ENCODE measurements at regions not wholly inside any gene's neighbourhood (a gene's known extent, or its start where the extent isn't known, plus 50 kb on each side); places are given as distances from the start of the nearest gene placed in this dataset.

DNA sequence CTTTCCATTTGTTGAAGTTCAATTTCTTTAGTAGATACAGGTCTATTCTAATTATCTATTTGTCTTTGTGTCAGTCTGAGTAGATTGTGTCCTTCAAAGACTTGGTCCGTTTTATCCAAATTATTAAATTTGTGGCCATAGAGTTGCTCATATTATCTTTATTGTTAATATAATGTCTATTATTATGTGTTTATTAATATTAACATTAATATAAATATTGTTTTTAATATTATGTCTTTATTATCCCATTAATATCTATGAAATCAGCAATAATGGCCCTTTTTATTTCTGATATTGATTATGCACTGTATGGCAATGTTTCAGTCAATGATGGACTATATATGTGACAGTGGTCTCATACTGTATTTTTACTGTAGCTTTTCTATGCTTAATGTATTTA lies 2067.3 kb upstream of the AGA start:
- H3K27ac ChIP-seq (ENCODE audit: low read depth, low read length): no peak overlapping the region
- WGBS, 3 donors: 58 to 85% (median 82%) methylated on average over 1 of the region's 1 CpG

DNA sequence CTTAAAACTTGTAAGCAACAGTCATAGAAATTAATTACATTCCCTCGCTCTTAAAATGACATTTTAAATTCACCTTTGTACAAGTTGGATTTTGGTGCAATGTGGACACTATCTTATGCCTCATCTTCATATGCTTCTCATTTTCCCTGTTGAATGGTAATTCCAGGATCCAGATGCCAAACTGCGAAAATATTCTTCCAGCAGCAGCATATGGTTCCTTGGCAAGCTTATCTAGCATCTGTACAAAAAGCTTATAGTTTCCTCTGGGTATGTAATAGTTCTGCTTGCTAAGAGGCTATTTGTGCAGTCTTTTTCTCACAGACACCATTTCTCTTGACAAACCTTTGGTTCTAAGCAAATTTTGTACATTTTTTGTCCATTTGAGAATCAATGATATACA lies 2079.7 kb upstream of the AGA start:
- no peak overlapping the region for H3K27ac ChIP-seq (ENCODE audit: low read depth, low read length)
- 74 to 78% (median 77%) methylated on average over 2 of the region's 2 CpGs for WGBS, 3 donors

DNA sequence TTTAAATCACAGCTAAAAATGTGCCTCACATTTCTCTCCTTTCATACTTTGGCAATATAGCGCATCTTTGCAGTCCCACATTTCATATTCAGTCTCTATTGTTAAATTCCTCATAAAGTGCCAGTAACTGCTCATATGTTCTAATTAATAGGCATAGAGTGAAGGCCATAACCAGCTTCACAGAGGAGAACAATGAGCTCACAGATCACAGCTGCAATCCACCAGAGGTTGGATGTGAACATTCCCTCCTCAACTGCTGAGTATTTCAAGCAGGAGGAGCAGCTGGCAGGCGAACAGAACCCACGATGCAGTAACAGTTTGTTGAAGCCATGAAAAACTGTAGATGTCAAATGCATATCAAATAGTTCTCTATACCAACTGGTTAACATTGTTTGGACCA lies 2088.7 kb upstream of the AGA start:
- no peak overlapping the region for H3K27ac ChIP-seq (ENCODE audit: low read depth, low read length)
- 48 to 70% (median 62%) methylated on average over 3 of the region's 3 CpGs for WGBS, 3 donors

DNA sequence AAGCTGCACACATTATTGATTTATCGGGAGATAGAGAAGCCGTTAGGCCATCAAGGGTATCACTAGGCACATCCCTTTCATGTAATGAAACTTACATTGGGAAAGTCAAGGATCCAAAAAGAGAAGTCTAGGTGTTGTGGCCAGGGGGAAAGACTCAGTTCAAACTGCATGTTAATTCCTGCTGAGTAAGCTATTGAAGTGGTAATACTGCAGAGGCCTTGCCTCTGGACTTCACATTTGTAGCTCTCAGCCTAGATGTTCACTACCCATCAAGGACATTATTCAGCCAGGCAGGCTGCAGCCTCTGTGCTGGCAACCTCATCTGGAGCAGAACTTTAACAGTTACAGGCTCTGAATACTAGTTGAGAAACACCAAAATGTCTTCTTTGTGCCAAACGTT lies 2094.5 kb upstream of the AGA start:
- WGBS, 3 donors: 59 to 71% (median 70%) methylated on average over 3 of the region's 3 CpGs
- H3K27ac ChIP-seq (ENCODE audit: low read depth, low read length): no peak overlapping the region

DNA sequence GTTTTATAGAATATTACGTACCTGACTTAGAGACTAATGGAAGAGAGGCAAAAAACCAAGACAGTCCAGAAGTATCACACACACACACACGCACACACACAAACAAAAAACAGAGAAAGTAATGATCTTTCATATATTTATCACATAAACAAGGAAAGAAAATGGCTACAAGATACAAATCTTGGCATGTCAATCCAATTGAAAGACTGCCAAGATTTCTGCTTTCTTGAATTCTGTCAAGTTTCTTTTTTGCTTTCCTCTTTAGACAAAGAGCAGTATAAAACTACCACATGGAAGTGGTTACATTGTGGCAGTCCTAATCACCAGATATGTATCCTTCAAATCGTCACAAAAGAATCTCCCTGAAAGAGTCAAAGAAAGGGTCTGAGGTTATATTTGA lies 2097.4 kb upstream of the AGA start:
- no peak overlapping the region for H3K27ac ChIP-seq (ENCODE audit: low read depth, low read length)
- WGBS, 3 donors: 55 to 69% (median 68%) methylated on average over 3 of the region's 3 CpGs

DNA sequence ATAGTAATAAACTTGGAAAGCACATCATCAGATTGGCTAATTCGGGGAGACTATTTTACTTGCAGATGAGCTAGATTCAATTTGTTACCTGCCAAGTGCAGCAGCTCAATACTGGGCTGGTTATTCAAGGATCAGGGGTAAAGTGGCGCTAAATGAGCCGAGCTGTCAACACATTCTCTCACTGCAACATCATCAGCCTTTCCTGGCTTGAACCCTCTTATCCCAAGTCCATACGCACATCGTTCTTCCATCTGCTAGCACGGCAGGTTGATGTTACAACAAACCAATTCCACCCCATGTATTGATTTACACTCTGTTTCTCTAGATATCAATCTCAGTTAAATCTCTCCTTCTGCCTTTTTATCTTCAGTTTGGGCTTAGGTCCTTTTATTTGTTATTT lies 2101.5 kb upstream of the AGA start:
- WGBS, 3 donors: 68 to 85% (median 83%) methylated on average over 6 of the region's 6 CpGs
- no peak overlapping the region for H3K27ac ChIP-seq (ENCODE audit: low read depth, low read length)

DNA sequence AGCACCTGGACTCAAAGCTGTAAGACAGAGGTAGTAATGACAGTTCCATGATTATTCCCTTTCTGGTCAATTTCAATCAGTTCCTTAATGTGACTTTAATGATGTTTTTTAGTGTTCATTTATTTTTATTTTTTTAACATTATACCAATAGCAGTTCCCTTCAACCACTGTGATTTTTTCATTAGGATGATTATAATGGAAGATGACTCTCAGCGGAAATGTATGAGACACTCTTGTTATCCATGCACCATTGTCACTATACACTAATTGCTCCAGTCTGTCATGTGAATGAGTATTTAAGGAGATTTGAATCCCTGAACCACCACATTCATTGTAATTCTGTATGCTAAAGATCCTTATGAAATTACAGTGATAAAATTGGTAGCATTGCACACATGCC lies 2102.3 kb upstream of the AGA start:
- 88 to 100% (median 99%) methylated on average over 1 of the region's 1 CpG for WGBS, 3 donors
- H3K27ac ChIP-seq (ENCODE audit: low read depth, low read length): no peak overlapping the region

DNA sequence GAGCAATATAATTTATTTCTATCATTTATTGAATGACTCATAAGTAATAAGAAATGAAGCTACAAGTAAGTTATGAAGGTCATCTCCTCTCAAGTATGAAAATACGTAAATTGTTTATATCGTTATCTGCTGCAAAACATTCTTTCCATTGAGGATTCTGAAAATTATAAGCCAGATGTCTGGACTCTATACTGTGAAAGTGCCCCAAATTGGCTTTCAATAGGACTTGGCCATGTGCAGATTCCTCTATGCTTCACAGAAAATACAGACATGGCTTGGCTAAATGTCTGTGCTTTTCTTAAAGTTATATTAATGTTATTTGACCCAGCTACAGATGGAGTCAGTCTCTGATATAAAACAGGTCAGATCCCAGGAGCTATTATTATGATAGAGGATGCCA lies 2109.9 kb upstream of the AGA start:
- 66 to 81% (median 76%) methylated on average over 2 of the region's 2 CpGs for WGBS, 3 donors
- no peak overlapping the region for H3K27ac ChIP-seq (ENCODE audit: low read depth, low read length)

DNA sequence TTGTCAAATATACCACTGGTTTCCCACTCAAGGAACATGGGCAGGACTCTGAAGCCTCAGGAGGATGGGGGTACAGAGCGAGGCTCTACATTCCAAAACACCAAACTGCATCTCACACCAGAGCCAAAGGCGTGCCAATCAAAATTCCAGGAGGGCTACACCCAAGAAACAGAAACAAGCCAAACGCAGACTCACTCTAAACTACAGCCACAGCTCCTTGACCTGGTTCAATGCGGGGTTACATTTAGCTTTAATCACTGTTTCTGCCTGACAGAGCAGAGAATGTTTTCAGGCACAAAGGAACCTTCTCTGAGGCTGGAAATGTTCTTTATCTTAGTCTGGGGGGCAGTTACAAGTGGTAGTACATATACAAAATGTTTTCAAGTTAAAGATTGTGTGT lies 2121.5 kb upstream of the AGA start:
- no peak overlapping the region for H3K27ac ChIP-seq (ENCODE audit: low read depth, low read length)
- WGBS, 3 donors: 68 to 75% (median 70%) methylated on average over 4 of the region's 4 CpGs

DNA sequence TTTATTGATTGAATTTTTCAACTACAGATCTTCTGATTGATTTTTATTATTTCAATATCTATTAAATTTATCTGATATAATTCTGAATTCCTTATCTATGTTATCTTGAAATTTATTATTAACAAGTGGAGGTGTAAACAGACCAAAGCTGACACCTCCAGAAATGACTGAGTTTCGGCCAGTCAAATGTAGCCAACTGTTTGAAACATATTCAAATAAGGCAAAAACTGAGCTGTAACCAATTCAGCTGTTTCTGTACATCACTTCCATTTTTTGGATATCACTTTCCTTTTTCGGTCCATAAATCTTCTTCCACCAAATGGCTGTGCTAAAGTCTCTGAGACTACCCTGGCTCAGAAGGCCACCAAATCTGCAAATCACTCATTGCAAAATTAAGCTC lies 2127.3 kb upstream of the AGA start:
- 42 to 66% (median 54%) methylated on average over 2 of the region's 2 CpGs for WGBS, 3 donors

DNA sequence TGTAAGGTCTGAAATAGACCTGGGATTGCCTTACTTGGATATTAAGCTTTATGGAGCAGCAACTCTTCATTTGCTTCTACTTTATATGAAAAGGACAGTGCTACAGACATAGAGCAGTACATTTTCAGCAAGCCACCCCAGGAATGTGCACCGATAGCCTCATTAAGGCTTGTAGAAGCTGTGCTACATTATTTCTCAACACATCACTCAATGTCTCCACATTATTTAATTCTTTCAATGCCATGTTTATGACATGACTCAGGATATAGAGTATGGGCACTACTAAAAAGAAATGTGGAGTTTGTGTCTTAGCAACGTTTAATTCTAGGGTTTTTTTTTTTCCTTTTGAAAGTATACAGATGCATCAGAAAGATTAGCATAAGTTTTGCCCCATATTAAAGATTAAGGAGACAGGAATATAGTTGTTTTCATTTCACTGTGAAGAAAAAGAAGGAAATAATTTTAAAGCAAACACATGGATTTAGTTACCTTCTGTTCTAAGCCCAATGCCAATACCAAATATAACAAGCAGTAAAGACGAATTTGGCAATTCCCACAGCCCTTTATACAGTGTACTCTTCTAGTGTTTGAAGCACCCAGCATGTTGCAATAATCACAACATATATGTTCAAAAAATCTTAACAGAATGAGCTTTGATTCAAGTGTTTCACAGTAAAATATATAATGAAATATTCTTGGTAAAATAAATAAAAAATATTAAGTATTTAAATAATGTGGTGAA lies 2140.1 kb upstream of the AGA start:
- 64 to 73% (median 71%) methylated on average over 3 of the region's 3 CpGs for WGBS, 3 donors
- H3K27ac ChIP-seq (ENCODE audit: low read depth, low read length): no peak overlapping the region

More for the DNA sequence above, 2127.3 kb upstream of the AGA start:
- no peak overlapping the region for H3K27ac ChIP-seq (ENCODE audit: low read depth, low read length)

DNA sequence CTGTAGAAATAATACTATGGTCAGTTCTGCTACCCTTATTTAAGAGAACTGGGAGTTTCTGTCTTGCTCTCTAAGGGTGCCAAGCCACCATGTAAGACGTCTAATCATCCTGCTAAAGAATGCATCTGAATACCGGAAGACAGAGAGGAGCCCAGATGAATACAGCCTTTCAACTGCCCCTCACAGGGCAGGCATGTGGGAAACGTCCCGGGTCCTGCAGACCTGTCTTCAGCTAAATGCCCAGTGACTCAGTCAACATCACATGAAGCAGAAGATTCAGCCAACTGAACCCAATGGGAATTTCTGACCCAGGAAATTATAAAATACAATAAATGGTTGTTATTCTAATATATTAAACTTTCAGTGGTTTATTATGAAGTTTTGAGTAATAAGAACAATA lies 2141.0 kb upstream of the AGA start:
- no peak overlapping the region for H3K27ac ChIP-seq (ENCODE audit: low read depth, low read length)
- 41 to 53% (median 45%) methylated on average over 4 of the region's 4 CpGs for WGBS, 3 donors

DNA sequence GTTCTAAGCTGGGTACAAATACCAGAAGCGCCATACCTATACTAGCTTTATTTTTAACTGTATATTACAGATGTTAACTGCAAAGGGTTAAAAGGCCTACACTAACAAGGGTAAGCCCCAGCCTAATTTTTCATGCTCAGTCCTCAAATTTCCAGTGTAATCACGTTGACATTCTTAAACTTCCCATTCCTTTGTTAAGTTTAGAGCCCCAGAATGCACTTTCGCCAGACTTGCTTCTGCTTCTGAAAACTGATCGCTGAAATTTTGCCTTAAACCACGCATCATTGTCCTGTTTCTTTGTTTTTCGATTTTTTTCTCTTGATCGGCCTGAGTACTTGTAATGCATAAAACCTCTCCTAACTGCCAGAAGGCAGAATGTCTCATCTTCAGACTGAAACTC lies 2141.9 kb upstream of the AGA start:
- WGBS, 3 donors: 23 to 70% (median 56%) methylated on average over 7 of the region's 7 CpGs

DNA sequence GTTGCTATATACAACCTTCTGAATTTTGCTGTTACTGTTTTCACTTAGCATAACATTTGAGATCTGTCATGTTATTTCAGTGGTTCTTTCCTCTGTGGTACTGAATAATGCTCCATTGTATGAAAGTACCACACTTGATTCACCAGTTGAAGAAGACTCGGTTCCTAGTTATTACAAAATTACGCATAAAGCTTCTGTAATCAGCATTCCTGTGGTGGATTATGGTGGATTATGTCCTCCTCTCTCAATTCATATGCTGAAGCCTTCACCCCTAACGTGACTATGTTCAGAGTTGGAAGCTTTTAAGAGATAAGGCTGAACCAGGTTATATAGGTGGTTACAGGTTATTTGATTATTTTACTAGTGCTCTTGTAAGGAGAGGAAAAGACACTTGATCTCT lies 2143.5 kb upstream of the AGA start:
- H3K27ac ChIP-seq (ENCODE audit: low read depth, low read length): no peak overlapping the region
- 74 to 80% (median 76%) methylated on average over 3 of the region's 3 CpGs for WGBS, 3 donors

More for the DNA sequence above, 2141.9 kb upstream of the AGA start:
- no peak overlapping the region for H3K27ac ChIP-seq (ENCODE audit: low read depth, low read length)

DNA sequence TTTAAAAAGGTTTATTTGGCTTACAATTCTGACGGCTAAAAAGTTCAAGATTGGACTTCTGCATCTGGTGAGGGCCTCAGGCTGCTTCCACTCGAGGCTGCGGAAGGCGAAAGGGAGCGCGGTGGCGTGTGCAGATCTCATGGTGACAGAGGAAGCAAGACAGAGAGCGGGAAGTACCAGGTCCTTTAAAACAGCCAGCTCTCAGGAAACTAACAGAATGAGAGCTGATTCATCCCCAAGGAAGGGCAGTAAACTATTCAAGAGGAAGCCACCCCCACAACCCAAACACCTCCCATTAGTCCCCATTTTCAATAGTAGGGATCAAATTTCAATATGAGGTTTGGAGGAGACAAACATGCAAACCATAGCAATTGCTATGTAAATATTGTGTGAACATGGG lies 2144.2 kb upstream of the AGA start:
- H3K27ac ChIP-seq (ENCODE audit: low read depth, low read length): no peak overlapping the region
- WGBS, 3 donors: 82 to 89% (median 88%) methylated on average over 8 of the region's 8 CpGs

DNA sequence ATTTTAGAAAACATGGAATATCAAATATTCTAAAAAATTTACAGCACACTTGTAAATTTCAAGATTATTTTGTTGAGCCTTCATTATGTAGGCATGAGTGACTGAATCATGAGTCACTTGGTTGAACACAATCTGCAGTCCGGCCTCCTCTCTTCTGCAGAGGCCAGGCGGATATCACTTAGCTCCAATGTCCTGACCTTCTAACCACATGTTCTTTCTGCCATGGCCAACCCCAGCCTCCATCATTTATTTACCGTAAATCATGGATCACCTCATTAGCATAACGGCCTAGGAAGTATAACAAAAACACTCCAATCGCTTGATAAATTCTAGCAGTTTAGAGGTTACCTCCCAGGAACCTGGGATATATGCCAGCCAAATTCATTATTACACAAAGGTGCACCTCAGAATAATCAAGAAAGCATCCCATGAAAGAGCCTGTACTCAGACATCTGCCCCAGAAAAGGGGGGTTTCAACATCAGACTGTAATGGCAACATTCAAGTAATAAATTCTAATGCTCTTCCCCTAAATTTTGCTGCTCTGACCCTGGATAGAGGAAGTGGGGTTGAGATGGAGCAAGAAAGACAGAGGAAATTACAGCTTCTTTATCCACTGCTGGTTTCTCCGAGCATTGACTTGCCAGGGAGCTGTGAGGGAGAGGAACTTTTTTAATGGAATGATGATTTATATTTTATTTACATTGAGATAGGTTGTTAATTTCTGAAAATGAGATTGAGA lies 2153.6 kb upstream of the AGA start:
- no peak overlapping the region for H3K27ac ChIP-seq (ENCODE audit: low read depth, low read length)
- WGBS, 3 donors: 72 to 79% (median 77%) methylated on average over 6 of the region's 6 CpGs

DNA sequence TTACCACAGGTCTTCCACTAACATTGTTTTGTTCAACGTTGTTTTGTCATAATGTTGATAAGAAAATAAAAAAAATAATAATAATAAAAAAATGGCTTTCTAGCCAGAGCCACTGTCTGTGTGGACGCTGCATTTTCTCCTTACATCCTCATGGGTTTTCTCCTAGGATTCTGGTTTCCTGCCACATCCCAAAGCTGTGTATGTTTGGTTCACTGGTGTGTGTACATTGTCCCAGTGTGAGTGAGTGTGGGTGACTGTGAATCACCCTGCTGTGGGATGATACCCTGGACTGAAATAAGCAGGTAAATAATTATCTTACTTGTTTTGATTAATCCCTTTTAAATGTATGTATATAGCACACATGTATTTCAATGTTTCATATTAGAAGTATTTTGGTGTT lies 2154.4 kb upstream of the AGA start:
- 61 to 73% (median 66%) methylated on average over 2 of the region's 2 CpGs for WGBS, 3 donors
- H3K27ac ChIP-seq (ENCODE audit: low read depth, low read length): no peak overlapping the region

DNA sequence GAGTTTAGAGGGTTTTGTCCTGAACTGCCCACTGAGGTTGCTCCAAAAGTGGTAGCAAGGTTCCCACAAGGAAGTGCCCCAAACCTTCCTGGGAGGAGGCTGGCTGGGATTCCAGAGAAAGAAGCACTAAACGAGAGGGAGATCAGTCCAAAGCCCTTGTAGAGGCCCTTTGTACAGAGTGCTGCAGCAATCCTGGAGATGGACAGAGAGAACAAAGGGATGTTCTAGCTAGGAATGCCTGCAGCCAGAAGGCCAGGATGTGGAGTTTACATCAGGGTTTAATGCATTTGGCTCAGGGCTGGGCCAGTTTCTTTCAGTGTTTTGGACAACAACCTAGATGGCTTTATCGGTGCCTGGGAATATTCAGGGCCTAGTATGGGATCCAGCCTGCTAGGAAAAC lies 2155.1 kb upstream of the AGA start:
- 21 to 60% (median 41%) methylated on average over 2 of the region's 2 CpGs for WGBS, 3 donors
- H3K27ac ChIP-seq (ENCODE audit: low read depth, low read length): no peak overlapping the region

DNA sequence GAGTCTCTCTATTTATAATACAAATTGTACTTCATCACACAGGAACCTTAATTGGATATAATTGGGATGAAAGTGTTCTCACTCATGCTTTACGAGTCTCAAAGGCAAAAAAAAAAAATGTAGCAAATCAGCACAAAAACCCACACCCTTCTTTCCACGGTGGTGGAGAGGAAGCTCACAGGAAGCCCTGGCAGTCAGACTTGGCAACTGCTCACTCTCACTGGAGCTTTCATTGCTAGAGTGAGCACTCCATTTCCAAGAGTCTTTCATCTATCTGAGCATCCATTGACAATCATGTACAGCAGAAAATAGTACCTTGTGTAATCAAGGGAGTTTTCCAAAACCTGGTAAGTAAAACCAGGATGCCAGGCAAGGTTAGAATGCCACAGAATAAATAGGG lies 2159.4 kb upstream of the AGA start:
- no peak overlapping the region for H3K27ac ChIP-seq (ENCODE audit: low read depth, low read length)
- 14 to 41% (median 18%) methylated on average over 2 of the region's 2 CpGs for WGBS, 3 donors

DNA sequence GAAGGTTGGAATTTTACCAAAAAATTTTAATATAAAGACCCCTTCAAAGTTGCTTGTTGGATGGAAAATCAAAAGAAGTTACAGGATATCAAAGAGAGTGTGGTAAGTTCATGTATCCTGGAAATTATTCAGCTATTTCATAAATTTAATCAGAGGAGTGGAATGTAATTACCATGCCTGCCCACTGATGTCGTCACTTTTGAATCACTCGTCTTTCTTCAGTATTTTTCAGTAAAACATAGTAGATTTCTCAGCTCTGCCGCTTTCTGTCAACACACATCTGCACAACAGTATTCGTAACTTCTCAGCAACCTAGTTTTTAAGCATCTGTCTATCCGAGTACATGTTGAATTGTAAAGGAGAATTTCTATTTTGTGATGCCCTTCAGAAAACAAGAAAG lies 2163.0 kb upstream of the AGA start:
- WGBS, 3 donors: 67 to 76% (median 76%) methylated on average over 5 of the region's 5 CpGs
- no peak overlapping the region for H3K27ac ChIP-seq (ENCODE audit: low read depth, low read length)
